HepG2 (cell line): ENCODE measurements at regions not wholly inside any gene's neighbourhood (a gene's known extent, or its start where the extent isn't known, plus 50 kb on each side); places are given as distances from the start of the nearest gene placed in this dataset.
"Not testable (repeated sequence)": the region's sequence is repeated elsewhere in the genome, so short reads cannot be mapped to it uniquely, and the experiment has no call there.

Experiments used
- ATAC-seq: fragments of 200-7000 bp; cut with Tn5 transposase; 3 replicates; pipeline ENCODE4 v1.9.1; 2020; ENCODE audit warnings: mild to moderate bottlenecking, moderate library complexity
- BruUV-seq: library from RNA; stranded (reverse); fragments of 400-500 nt; replicated peaks from 2 replicates; lab custom pipeline; 2021; lab: Mats Ljungman, UMichigan
- CTCF ChIA-PET: fragments of 300-600 bp; formaldehyde crosslinking; extraction: SDS; loops from one replicate; lab custom pipeline; 2021; ENCODE audit warnings: low total read pairs, inconsistent platforms, low intra/inter-chr PET ratio; lab: Yijun Ruan, JAX
- POLR2A ChIA-PET: fragments of 350-600 bp; sonication (Branson Sonifier 250); formaldehyde crosslinking; loops from one replicate; lab custom pipeline; 2020; ENCODE audit warnings: antibody characterized with exemption, inconsistent platforms; lab: Yijun Ruan, JAX
- DNase-seq: peaks from one replicate; pipeline ENCODE4 v3.0.0-alpha.2; 2015; ENCODE audit warnings: low spot score
- FAIRE-seq: peaks from 3 replicates; lab custom pipeline; 2011; peaks lifted over from hg19 to GRCh38; lab: Jason Lieb, UNC
- H2AFZ ChIP-seq: one replicate; pipeline ENCODE4 v1.6.1; 2011; ENCODE audit warnings: low read length, inconsistent platforms
- H3K27ac ChIP-seq: fragments of 300-600 bp; 3 replicates; pipeline ENCODE4 v1.8.0; 2011; ENCODE audit warnings: mixed run types, mild to moderate bottlenecking, mixed read lengths, low read length, inconsistent platforms; ENCODE audit not compliant: insufficient read depth; ENCODE audit errors: extremely low read length
- H3K27me3 ChIP-seq, 2 experiments: fragments of 200-600 bp in 1 of 2; 2 replicates in 1 of 2; 3 replicates in 1 of 2; pipeline versions ENCODE4 v1.6.0 to v1.8.0; 2011; ENCODE audit warnings: low read length in 2 of 2, mild to moderate bottlenecking in 2 of 2, moderate library complexity in 2 of 2, inconsistent platforms in 1 of 2; ENCODE audit not compliant: insufficient read depth in 2 of 2, control insufficient read depth in 1 of 2
- H3K36me3 ChIP-seq, 2 experiments: fragments of 200-600 bp in 1 of 2; replicated peaks in 1 of 2; 2 replicates in 1 of 2; 3 replicates in 1 of 2; pipeline versions ENCODE4 v1.5.1 to v1.8.0; 2011; ENCODE audit warnings: low read length in 2 of 2, inconsistent platforms in 1 of 2; ENCODE audit not compliant: insufficient read depth in 2 of 2, control insufficient read depth in 1 of 2
- H3K4me1 ChIP-seq: 2 replicates; pipeline ENCODE4 v1.5.1; 2012; ENCODE audit warnings: low read length, inconsistent platforms; ENCODE audit not compliant: insufficient read depth
- H3K4me2 ChIP-seq: 2 replicates; pipeline ENCODE4 v1.6.0; 2011; ENCODE audit warnings: low read depth, low read length, inconsistent platforms
- H3K4me3 ChIP-seq, 3 experiments: fragments of 200-600 bp in 1 of 3; sonication (generic), shearing (Covaris generic) in 1 of 3; replicated peaks in 1 of 3; 2 replicates each; pipeline ENCODE4 v1.5.1; 2011 to 2016; ENCODE audit warnings: low read length in 3 of 3, inconsistent platforms in 2 of 3, low read depth in 2 of 3, mild to moderate bottlenecking in 2 of 3, control low read depth in 1 of 3, mixed read lengths in 1 of 3; ENCODE audit not compliant: insufficient read depth in 1 of 3
- H3K79me2 ChIP-seq: one replicate; pipeline ENCODE4 v1.6.1; 2011; ENCODE audit warnings: low read length, inconsistent platforms; ENCODE audit not compliant: insufficient read depth
- H3K9ac ChIP-seq: 2 replicates; pipeline ENCODE4 v1.6.0; 2011; ENCODE audit warnings: mild to moderate bottlenecking, low read depth, low read length, inconsistent platforms; ENCODE audit not compliant: insufficient read depth
- H3K9me3 ChIP-seq: 2 replicates; pipeline ENCODE4 v1.5.1; 2012; ENCODE audit warnings: mild to moderate bottlenecking, low read length
- H4K20me1 ChIP-seq: 2 replicates; pipeline ENCODE4 v1.6.0; 2011; ENCODE audit warnings: inconsistent platforms, mild to moderate bottlenecking, low read length, moderate library complexity; ENCODE audit not compliant: insufficient read depth
- GABPB1 ChIP-seq: IDR thresholded peaks from 2 replicates; pipeline ENCODE4 v1.6.1; 2016; ENCODE audit warnings: mild to moderate bottlenecking, missing genetic modification reagents, moderate library complexity, missing compliant biosample characterization
- KLF6 ChIP-seq: IDR thresholded peaks from 2 replicates; pipeline ENCODE4 v1.8.0; 2016; ENCODE audit warnings: missing biosample characterization, missing genetic modification reagents
- WGBS: methylation state at CpG from one replicate; pipeline ENCODE4 v1.1.6; 2017; ENCODE audit warnings: low lambda C conversion rate; 5-methylcytosine and 5-hydroxymethylcytosine counted together
- in situ Hi-C: cut with HindIII; loops from 2 replicates; pipeline ENCODE4 v1.10.0; 2017; ENCODE audit warnings: low pct_unique_long_range_greater_than_20kb; ENCODE audit not compliant: extremely low pct_ligation_motif_present
- intact Hi-C: fragments of 100-400 bp; cut with micrococcal nuclease; formaldehyde crosslinking; loops from one replicate; pipeline ENCODE4 v1.10.0; 2022; ENCODE audit not compliant: unreplicated experiment
- TF ChIP-seq, protein P1 (sequence below): sonication (generic); formaldehyde crosslinking; IDR thresholded peaks from 2 replicates; pipeline ENCODE4 v1.4.0; 2020; ENCODE audit warnings: missing genetic modification reagents, borderline replicate concordance
- TF ChIP-seq, protein P2 (sequence below): sonication (generic); formaldehyde crosslinking; IDR thresholded peaks from 2 replicates; pipeline ENCODE4 v1.5.1; 2020; ENCODE audit warnings: mild to moderate bottlenecking, missing genetic modification reagents, moderate library complexity

DNA sequence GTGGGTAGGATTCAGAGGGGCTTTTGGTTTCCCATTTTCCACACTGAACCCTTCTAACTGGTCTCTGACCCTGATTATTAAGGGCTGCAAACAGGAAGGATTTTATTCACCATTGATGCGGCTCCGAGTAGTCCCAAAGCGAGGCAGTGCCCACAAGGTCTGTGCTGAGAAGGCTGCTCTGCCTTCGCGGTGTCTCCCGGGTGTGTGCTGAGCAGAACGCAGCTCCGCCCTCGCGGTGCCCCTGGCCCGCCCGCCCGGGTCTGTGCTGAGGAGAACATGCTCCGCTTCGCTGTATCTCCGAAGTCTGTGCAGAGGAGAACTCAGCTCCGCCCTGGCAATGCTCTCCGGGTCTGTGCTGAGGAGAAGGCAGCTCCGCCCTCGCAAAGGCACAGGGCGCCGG lies 530.7 kb downstream of the FOXD4L4 start:
- ATAC-seq, BruUV-seq: not testable (repeated sequence)
- WGBS: 97% methylated on average over 12 of the region's 22 CpGs

DNA sequence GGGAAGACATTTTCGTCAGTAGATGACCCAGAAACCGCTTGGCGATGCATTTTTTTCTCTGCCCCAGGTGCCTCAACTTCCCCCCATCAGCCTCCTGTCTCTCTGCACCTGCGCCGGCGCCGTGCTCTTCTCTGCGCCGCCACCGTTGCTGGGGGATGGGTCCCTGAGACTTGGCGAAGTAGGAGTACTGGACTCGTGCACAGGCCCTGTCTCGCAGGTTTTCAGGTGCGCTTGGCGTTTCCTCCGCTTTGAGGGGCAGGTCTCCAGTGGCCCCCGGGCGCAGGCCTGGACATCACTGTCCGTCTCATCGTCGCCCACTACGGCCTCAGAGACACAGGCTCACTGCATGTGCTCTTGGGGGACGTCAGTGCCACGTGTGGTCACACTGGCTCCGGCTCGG lies 532.1 kb downstream of the FOXD4L4 start:
- H3K4me3 ChIP-seq, H4K20me1 ChIP-seq, H3K4me1 ChIP-seq, H2AFZ ChIP-seq, H3K79me2 ChIP-seq, H3K9me3 ChIP-seq, intact Hi-C loops, in situ Hi-C loops, H3K27ac ChIP-seq, FAIRE-seq, BruUV-seq, CTCF ChIA-PET, POLR2A ChIA-PET, H3K36me3 ChIP-seq, H3K9ac ChIP-seq, H3K27me3 ChIP-seq, ATAC-seq, DNase-seq, H3K4me2 ChIP-seq: not testable (repeated sequence)
- over 99% methylated on average over 12 of the region's 26 CpGs for WGBS

More for the DNA sequence above, 530.7 kb downstream of the FOXD4L4 start:
- H3K27me3 ChIP-seq, intact Hi-C loops, H3K4me3 ChIP-seq, POLR2A ChIA-PET, in situ Hi-C loops, H3K79me2 ChIP-seq, H2AFZ ChIP-seq, CTCF ChIA-PET, H3K27ac ChIP-seq, H3K4me2 ChIP-seq, DNase-seq, H4K20me1 ChIP-seq, H3K4me1 ChIP-seq, H3K9ac ChIP-seq, H3K9me3 ChIP-seq, FAIRE-seq, H3K36me3 ChIP-seq: not testable (repeated sequence)

DNA sequence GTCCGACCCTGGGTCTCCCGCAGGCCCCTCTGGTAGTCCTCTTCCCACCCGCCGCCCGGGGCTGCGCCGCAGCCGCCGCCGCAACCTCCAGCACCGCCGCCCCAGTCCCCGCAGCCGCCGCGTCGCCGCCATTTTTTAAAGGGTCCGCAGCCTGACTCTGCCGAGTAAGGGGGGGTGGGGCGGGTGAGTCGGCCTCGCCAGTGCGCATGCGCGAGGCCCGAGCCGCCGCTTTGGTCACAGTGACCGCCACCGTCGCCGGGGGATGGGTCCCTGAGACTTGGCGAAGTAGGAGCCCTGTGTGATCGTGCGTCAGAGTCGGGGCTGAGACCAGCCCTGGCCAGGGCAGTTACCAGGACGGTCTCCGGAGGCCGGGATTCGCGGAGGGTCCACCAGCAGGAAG lies 532.8 kb downstream of the FOXD4L4 start:
- ATAC-seq, POLR2A ChIA-PET: not testable (repeated sequence)
- 0% methylated on average over 14 of the region's 42 CpGs for WGBS
- TF ChIP-seq, protein P1, sequence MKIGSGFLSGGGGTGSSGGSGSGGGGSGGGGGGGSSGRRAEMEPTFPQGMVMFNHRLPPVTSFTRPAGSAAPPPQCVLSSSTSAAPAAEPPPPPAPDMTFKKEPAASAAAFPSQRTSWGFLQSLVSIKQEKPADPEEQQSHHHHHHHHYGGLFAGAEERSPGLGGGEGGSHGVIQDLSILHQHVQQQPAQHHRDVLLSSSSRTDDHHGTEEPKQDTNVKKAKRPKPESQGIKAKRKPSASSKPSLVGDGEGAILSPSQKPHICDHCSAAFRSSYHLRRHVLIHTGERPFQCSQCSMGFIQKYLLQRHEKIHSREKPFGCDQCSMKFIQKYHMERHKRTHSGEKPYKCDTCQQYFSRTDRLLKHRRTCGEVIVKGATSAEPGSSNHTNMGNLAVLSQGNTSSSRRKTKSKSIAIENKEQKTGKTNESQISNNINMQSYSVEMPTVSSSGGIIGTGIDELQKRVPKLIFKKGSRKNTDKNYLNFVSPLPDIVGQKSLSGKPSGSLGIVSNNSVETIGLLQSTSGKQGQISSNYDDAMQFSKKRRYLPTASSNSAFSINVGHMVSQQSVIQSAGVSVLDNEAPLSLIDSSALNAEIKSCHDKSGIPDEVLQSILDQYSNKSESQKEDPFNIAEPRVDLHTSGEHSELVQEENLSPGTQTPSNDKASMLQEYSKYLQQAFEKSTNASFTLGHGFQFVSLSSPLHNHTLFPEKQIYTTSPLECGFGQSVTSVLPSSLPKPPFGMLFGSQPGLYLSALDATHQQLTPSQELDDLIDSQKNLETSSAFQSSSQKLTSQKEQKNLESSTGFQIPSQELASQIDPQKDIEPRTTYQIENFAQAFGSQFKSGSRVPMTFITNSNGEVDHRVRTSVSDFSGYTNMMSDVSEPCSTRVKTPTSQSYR (CRISPR knock-in tag): peak; percentile 67; the same call in 1 of the 2 replicates
- 0 out of 2 replicates have a peak, but pooled peaks have one; percentile 37 for TF ChIP-seq GABPB1 (CRISPR knock-in tag)
- TF ChIP-seq, protein P2, sequence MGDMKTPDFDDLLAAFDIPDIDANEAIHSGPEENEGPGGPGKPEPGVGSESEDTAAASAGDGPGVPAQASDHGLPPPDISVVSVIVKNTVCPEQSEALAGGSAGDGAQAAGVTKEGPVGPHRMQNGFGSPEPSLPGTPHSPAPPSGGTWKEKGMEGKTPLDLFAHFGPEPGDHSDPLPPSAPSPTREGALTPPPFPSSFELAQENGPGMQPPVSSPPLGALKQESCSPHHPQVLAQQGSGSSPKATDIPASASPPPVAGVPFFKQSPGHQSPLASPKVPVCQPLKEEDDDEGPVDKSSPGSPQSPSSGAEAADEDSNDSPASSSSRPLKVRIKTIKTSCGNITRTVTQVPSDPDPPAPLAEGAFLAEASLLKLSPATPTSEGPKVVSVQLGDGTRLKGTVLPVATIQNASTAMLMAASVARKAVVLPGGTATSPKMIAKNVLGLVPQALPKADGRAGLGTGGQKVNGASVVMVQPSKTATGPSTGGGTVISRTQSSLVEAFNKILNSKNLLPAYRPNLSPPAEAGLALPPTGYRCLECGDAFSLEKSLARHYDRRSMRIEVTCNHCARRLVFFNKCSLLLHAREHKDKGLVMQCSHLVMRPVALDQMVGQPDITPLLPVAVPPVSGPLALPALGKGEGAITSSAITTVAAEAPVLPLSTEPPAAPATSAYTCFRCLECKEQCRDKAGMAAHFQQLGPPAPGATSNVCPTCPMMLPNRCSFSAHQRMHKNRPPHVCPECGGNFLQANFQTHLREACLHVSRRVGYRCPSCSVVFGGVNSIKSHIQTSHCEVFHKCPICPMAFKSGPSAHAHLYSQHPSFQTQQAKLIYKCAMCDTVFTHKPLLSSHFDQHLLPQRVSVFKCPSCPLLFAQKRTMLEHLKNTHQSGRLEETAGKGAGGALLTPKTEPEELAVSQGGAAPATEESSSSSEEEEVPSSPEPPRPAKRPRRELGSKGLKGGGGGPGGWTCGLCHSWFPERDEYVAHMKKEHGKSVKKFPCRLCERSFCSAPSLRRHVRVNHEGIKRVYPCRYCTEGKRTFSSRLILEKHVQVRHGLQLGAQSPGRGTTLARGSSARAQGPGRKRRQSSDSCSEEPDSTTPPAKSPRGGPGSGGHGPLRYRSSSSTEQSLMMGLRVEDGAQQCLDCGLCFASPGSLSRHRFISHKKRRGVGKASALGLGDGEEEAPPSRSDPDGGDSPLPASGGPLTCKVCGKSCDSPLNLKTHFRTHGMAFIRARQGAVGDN (CRISPR knock-in tag): peak; percentile 44
- 0 out of 2 replicates have a peak, but pooled peaks have one; percentile 21 for TF ChIP-seq KLF6 (CRISPR knock-in tag)

More for the DNA sequence above, 532.8 kb downstream of the FOXD4L4 start:
- H3K27ac ChIP-seq, BruUV-seq, H3K36me3 ChIP-seq, H4K20me1 ChIP-seq, intact Hi-C loops, FAIRE-seq, H3K4me2 ChIP-seq, H3K4me3 ChIP-seq, in situ Hi-C loops, H2AFZ ChIP-seq, H3K9me3 ChIP-seq, H3K4me1 ChIP-seq, H3K9ac ChIP-seq, H3K79me2 ChIP-seq, DNase-seq, CTCF ChIA-PET, H3K27me3 ChIP-seq: not testable (repeated sequence)
